DND-41 (cell line): ENCODE measurements at regions not wholly inside any gene's neighbourhood (a gene's known extent, or its start where the extent isn't known, plus 50 kb on each side); places are given as distances from the start of the nearest gene placed in this dataset.

ENCODE experiments used
- ATAC-seq: fragments of 200-7000 bp; cut with Tn5 transposase; 3 replicates; pipeline ENCODE4 v1.9.1; 2021; ENCODE audit warnings: low read depth; ENCODE audit not compliant: insufficient read depth
- DNase-seq: peaks from one replicate; pipeline ENCODE4 v3.0.0-alpha.2; 2020
- H2AFZ ChIP-seq: 2 replicates; pipeline ENCODE4 v1.6.0; 2012; ENCODE audit warnings: low read depth, low read length
- H3K27ac ChIP-seq: 2 replicates; pipeline ENCODE4 v1.5.1; 2012; ENCODE audit warnings: low read length, inconsistent platforms
- H3K27me3 ChIP-seq: fragments of 200-600 bp; sonication (generic); 2 replicates; pipeline ENCODE4 v1.6.0; 2012; ENCODE audit warnings: low read length, mild to moderate bottlenecking, inconsistent platforms; ENCODE audit not compliant: insufficient read depth, poor library complexity
- H3K36me3 ChIP-seq: 2 replicates; pipeline ENCODE4 v1.5.1; 2012; ENCODE audit warnings: low read length, inconsistent platforms; ENCODE audit not compliant: insufficient read depth
- H3K4me1 ChIP-seq: 2 replicates; pipeline ENCODE4 v1.5.1; 2012; ENCODE audit warnings: mild to moderate bottlenecking, low read length; ENCODE audit not compliant: insufficient read depth
- H3K4me2 ChIP-seq: 2 replicates; pipeline ENCODE4 v1.6.0; 2012; ENCODE audit warnings: mild to moderate bottlenecking, moderate library complexity, low read length, inconsistent platforms; ENCODE audit not compliant: insufficient read depth
- H3K4me3 ChIP-seq, 2 experiments: fragments of 200-600 bp in 1 of 2; shearing (Covaris generic) in 1 of 2; 2 replicates each; pipeline ENCODE4 v1.5.1; 2012 to 2016; ENCODE audit warnings: inconsistent platforms in 2 of 2, low read length in 2 of 2, mild to moderate bottlenecking in 2 of 2, low read depth in 1 of 2, moderate library complexity in 1 of 2
- H3K79me2 ChIP-seq: 2 replicates; pipeline ENCODE4 v1.6.0; 2012; ENCODE audit warnings: low read length, inconsistent platforms; ENCODE audit not compliant: insufficient read depth
- H3K9ac ChIP-seq: 2 replicates; pipeline ENCODE4 v1.6.0; 2012; ENCODE audit warnings: low read depth, mild to moderate bottlenecking, inconsistent platforms, low read length, moderate library complexity
- H3K9me3 ChIP-seq: 2 replicates; pipeline ENCODE4 v1.5.1; 2012; ENCODE audit warnings: low read length, moderate library complexity, mild to moderate bottlenecking, inconsistent platforms; ENCODE audit not compliant: insufficient read depth, severe bottlenecking
- H4K20me1 ChIP-seq: 2 replicates; pipeline ENCODE4 v1.6.0; 2012; ENCODE audit warnings: low read length; ENCODE audit not compliant: insufficient read depth
- EZH2 ChIP-seq: IDR thresholded peaks from 3 replicates; pipeline ENCODE4 v1.6.1; 2012; ENCODE audit warnings: borderline replicate concordance, low read depth, mild to moderate bottlenecking, moderate library complexity, low read length, inconsistent platforms; ENCODE audit not compliant: severe bottlenecking
- TF ChIP-seq, protein P1 (sequence below): IDR thresholded peaks from 2 replicates; pipeline ENCODE4 v1.5.1; 2012; ENCODE audit warnings: borderline replicate concordance, low read length, moderate library complexity, mild to moderate bottlenecking; ENCODE audit not compliant: poor library complexity, severe bottlenecking; ENCODE audit errors: extremely low read depth

GRCh38 chr12:89098441-89099112 lies 253.7 kb downstream of the DUSP6 start:
- ATAC-seq (no peak), DNase-seq (peak; percentile 20)
- Histone ChIP-seq H3K27me3 (no peaks in the 10 kb centered on the region), H3K27ac (no peak overlapping the region), H3K79me2 (no peaks in the 10 kb centered on the region), H3K4me2 (no peak overlapping the region), H3K4me1 (peaks cover 23% of the 10 kb centered on the region), H3K9ac (no peak overlapping the region), H3K4me3 (no peak overlapping the region), H3K36me3 (no peaks in the 10 kb centered on the region), H2AFZ (no peak overlapping the region), H3K9me3 (no peaks in the 10 kb centered on the region), H4K20me1 (no peaks in the 10 kb centered on the region)
- TF ChIP-seq EZH2 = no peak
- TF ChIP-seq, protein P1, sequence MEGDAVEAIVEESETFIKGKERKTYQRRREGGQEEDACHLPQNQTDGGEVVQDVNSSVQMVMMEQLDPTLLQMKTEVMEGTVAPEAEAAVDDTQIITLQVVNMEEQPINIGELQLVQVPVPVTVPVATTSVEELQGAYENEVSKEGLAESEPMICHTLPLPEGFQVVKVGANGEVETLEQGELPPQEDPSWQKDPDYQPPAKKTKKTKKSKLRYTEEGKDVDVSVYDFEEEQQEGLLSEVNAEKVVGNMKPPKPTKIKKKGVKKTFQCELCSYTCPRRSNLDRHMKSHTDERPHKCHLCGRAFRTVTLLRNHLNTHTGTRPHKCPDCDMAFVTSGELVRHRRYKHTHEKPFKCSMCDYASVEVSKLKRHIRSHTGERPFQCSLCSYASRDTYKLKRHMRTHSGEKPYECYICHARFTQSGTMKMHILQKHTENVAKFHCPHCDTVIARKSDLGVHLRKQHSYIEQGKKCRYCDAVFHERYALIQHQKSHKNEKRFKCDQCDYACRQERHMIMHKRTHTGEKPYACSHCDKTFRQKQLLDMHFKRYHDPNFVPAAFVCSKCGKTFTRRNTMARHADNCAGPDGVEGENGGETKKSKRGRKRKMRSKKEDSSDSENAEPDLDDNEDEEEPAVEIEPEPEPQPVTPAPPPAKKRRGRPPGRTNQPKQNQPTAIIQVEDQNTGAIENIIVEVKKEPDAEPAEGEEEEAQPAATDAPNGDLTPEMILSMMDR = no peak

DNA sequence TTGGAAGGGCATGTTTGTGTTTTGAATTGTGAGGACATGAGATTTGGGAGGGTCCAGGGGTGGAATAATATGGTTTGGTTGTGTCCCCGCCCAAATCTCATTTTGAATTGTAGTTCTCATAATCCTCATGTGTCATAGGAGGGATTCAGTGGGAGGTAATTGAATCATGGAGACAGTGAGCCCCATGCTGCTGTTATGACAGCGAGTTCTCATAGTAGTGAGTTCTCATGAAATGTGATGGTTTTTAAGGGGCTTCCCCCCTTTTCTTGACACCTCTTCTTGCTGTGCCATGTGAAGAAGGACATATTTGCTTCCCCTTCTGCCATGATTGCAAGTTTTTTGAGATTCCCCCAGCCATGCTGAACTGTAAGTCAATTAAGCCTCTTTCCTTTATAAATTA lies 260.0 kb downstream of the DUSP6 start:
- Histone ChIP-seq H3K9me3 (peaks cover 20% of the 10 kb centered on the region), H3K4me1 (no peaks in the 10 kb centered on the region; the same call in 1 of the 2 replicates), H2AFZ (no peak overlapping the region), H4K20me1 (no peaks in the 10 kb centered on the region), H3K36me3 (no peaks in the 10 kb centered on the region), H3K4me3 (no peak overlapping the region), H3K9ac (no peak overlapping the region), H3K27me3 (no peaks in the 10 kb centered on the region), H3K27ac (no peak overlapping the region), H3K4me2 (no peak overlapping the region), H3K79me2 (no peaks in the 10 kb centered on the region)
- no peak for ATAC-seq
- DNase-seq = no peak
- no peak for TF ChIP-seq EZH2
- TF ChIP-seq, protein P1 = no peak

DNA sequence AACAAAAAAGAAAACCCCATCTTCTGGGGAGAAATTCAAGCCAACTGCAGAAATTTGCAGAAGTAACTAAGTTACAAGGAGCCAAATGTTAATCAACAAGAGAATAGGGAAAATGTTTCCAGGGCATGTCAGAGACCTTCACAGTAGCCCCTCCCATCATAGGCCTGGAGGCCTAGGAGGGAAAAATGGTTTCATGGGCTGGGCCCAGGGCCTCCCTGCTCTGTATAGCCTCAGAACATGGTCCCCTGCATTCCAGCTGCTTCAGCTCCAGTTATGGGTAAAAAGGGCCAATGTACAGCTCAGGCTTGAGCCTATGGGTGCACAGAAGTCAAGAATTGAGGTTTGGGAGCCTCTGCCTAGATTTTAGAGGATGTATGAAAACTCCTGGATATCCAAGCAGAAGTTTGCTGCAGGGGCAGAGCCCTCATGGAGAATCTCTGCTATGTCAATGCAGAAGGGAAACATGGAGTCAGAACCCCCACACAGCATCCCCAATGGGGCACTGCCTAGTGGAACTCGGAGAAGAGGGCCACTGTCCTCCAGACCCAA lies 260.9 kb downstream of the DUSP6 start:
- Histone ChIP-seq H3K4me1 (no peaks in the 10 kb centered on the region; the same call in 1 of the 2 replicates), H3K9me3 (peaks cover 20% of the 10 kb centered on the region), H3K79me2 (no peaks in the 10 kb centered on the region), H4K20me1 (no peaks in the 10 kb centered on the region), H3K4me3 (no peak overlapping the region), H3K4me2 (no peak overlapping the region), H2AFZ (no peak overlapping the region), H3K9ac (no peak overlapping the region), H3K27ac (no peak overlapping the region), H3K27me3 (no peaks in the 10 kb centered on the region), H3K36me3 (no peaks in the 10 kb centered on the region)
- DNase-seq = no peak
- TF ChIP-seq EZH2 = no peak
- ATAC-seq = no peak

DNA sequence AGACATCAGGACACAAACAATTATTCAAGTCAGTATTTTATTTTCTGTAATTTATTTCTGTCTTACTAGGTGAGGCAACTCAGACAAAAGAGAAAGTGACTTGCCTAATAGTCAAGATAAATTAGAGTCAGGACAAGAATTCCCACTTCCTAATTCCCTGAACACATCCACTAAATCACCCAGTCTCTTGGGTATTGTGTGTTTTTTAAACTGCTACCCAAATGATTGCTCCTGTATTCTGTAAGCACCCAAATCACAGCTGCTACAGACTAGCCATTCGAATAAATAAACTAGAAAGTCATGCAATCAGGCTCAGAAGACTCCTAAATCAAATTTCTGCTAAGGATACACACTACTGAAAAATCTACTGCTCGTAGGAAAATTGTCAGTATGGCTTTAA lies 263.0 kb downstream of the DUSP6 start:
- no peak for DNase-seq
- Histone ChIP-seq H3K4me3 (no peak overlapping the region), H3K79me2 (no peaks in the 10 kb centered on the region), H3K27ac (no peak overlapping the region), H2AFZ (no peak overlapping the region), H3K4me2 (no peak overlapping the region), H3K36me3 (no peaks in the 10 kb centered on the region), H4K20me1 (no peaks in the 10 kb centered on the region), H3K9ac (no peak overlapping the region), H3K27me3 (no peaks in the 10 kb centered on the region), H3K9me3 (peaks cover 20% of the 10 kb centered on the region), H3K4me1 (no peaks in the 10 kb centered on the region; the same call in 1 of the 2 replicates)
- TF ChIP-seq EZH2 = no peak
- TF ChIP-seq, protein P1 = no peak
- ATAC-seq = no peak
